Ishikawa (cell line): ENCODE measurements at regions not wholly inside any gene's neighbourhood (a gene's known extent, or its start where the extent isn't known, plus 50 kb on each side); places are given as distances from the start of the nearest gene placed in this dataset.

ENCODE experiments used
- CEBPB ChIP-seq: IDR thresholded peaks from 2 replicates; pipeline ENCODE4 v1.6.1; 2012
- CREB1 ChIP-seq: IDR thresholded peaks from 2 replicates; pipeline ENCODE4 v1.6.1; 2012; ENCODE audit warnings: low read depth
- EGR1 ChIP-seq: IDR thresholded peaks from 2 replicates; pipeline ENCODE4 v1.6.1; 2012
- EP300 ChIP-seq: IDR thresholded peaks from 2 replicates; pipeline ENCODE4 v1.6.1; 2012; ENCODE audit warnings: borderline replicate concordance
- FOXM1 ChIP-seq: IDR thresholded peaks from 2 replicates; pipeline ENCODE4 v1.6.1; 2012; ENCODE audit warnings: low read depth, borderline replicate concordance
- NFIC ChIP-seq: IDR thresholded peaks from 2 replicates; pipeline ENCODE4 v1.6.1; 2012
- RAD21 ChIP-seq: IDR thresholded peaks from 2 replicates; pipeline ENCODE4 v1.6.1; 2012; ENCODE audit warnings: low read depth
- TAF1 ChIP-seq: IDR thresholded peaks from 2 replicates; pipeline ENCODE4 v1.6.1; 2012; ENCODE audit warnings: low read depth, mild to moderate bottlenecking
- TCF12 ChIP-seq: IDR thresholded peaks from 2 replicates; pipeline ENCODE4 v1.6.1; 2012; ENCODE audit warnings: low read depth
- TEAD4 ChIP-seq: IDR thresholded peaks from 2 replicates; pipeline ENCODE4 v1.6.1; 2012
- YY1 ChIP-seq: IDR thresholded peaks from 2 replicates; pipeline ENCODE4 v1.6.1; 2012; ENCODE audit warnings: low read depth
- ZBTB7A ChIP-seq: IDR thresholded peaks from 2 replicates; pipeline ENCODE4 v1.6.1; 2012; ENCODE audit warnings: low read depth
- TF ChIP-seq, protein P1 (sequence below): IDR thresholded peaks from 2 replicates; pipeline ENCODE4 v1.6.1; 2012
- TF ChIP-seq, protein P2 (sequence below): IDR thresholded peaks from 2 replicates; pipeline ENCODE4 v1.6.1; 2012; ENCODE audit warnings: low read depth, mild to moderate bottlenecking
- TF ChIP-seq, protein P3 (sequence below): IDR thresholded peaks from 2 replicates; pipeline ENCODE4 v1.6.1; 2012

DNA sequence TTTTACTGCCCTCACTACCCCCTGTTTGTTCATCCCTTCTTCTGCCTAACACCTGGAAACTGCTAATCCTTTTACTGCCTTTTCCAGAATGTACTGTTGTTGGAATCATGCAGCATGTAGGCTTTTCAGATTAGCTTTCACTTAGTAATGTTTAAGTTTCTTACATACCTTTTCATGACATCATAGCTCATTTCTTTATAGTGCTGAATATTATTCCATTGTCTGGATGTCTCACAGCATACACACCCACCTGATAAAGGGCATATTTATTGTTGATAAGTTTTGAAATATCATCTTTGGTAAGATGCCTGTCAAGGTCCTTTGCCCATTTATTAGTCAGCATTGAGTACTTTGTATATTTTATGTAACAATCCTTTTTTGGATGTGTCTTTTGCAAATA is 588.2 kb upstream of the NRSN1 start:
- TF ChIP-seq, protein P1, sequence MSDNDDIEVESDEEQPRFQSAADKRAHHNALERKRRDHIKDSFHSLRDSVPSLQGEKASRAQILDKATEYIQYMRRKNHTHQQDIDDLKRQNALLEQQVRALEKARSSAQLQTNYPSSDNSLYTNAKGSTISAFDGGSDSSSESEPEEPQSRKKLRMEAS, result no peak
- no peak for TF ChIP-seq YY1
- no peak for TF ChIP-seq RAD21
- TF ChIP-seq ZBTB7A, result no peak
- no peak for TF ChIP-seq CREB1
- no peak for TF ChIP-seq EP300
- no peak for TF ChIP-seq CEBPB
- no peak for TF ChIP-seq TCF12
- no peak for TF ChIP-seq EGR1
- no peak for TF ChIP-seq FOXM1
- no peak for TF ChIP-seq TAF1
- TF ChIP-seq, protein P2, sequence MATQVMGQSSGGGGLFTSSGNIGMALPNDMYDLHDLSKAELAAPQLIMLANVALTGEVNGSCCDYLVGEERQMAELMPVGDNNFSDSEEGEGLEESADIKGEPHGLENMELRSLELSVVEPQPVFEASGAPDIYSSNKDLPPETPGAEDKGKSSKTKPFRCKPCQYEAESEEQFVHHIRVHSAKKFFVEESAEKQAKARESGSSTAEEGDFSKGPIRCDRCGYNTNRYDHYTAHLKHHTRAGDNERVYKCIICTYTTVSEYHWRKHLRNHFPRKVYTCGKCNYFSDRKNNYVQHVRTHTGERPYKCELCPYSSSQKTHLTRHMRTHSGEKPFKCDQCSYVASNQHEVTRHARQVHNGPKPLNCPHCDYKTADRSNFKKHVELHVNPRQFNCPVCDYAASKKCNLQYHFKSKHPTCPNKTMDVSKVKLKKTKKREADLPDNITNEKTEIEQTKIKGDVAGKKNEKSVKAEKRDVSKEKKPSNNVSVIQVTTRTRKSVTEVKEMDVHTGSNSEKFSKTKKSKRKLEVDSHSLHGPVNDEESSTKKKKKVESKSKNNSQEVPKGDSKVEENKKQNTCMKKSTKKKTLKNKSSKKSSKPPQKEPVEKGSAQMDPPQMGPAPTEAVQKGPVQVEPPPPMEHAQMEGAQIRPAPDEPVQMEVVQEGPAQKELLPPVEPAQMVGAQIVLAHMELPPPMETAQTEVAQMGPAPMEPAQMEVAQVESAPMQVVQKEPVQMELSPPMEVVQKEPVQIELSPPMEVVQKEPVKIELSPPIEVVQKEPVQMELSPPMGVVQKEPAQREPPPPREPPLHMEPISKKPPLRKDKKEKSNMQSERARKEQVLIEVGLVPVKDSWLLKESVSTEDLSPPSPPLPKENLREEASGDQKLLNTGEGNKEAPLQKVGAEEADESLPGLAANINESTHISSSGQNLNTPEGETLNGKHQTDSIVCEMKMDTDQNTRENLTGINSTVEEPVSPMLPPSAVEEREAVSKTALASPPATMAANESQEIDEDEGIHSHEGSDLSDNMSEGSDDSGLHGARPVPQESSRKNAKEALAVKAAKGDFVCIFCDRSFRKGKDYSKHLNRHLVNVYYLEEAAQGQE, result no peak
- TF ChIP-seq, protein P3, sequence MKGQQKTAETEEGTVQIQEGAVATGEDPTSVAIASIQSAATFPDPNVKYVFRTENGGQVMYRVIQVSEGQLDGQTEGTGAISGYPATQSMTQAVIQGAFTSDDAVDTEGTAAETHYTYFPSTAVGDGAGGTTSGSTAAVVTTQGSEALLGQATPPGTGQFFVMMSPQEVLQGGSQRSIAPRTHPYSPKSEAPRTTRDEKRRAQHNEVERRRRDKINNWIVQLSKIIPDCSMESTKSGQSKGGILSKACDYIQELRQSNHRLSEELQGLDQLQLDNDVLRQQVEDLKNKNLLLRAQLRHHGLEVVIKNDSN, result no peak
- TF ChIP-seq NFIC, result no peak
- TF ChIP-seq TEAD4, result no peak

DNA sequence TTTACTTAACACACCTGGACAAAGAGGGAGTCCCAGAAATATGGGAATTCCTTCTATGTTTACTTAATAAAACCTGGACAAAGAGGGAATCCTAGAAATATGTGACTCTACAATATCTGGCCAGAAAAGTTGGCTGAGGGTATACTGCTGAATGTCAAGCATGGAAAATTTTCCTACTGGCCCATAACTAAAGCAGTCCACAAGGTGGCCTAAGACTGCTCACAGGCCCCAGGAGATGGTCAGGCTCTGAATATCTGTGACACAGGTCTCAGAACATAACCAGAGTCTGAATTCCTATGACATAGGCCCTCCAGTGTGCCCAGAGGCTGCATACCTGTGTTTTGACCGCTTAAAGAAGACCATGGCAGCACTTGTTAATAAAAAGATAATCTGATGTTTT is 578.2 kb upstream of the NRSN1 start:
- TF ChIP-seq FOXM1, result no peak
- TF ChIP-seq, protein P2, result no peak
- no peak for TF ChIP-seq EP300
- no peak for TF ChIP-seq NFIC
- TF ChIP-seq RAD21, result no peak
- TF ChIP-seq, protein P1, result no peak
- TF ChIP-seq, protein P3, result no peak
- TF ChIP-seq TEAD4, result no peak
- no peak for TF ChIP-seq ZBTB7A
- no peak for TF ChIP-seq CEBPB

DNA sequence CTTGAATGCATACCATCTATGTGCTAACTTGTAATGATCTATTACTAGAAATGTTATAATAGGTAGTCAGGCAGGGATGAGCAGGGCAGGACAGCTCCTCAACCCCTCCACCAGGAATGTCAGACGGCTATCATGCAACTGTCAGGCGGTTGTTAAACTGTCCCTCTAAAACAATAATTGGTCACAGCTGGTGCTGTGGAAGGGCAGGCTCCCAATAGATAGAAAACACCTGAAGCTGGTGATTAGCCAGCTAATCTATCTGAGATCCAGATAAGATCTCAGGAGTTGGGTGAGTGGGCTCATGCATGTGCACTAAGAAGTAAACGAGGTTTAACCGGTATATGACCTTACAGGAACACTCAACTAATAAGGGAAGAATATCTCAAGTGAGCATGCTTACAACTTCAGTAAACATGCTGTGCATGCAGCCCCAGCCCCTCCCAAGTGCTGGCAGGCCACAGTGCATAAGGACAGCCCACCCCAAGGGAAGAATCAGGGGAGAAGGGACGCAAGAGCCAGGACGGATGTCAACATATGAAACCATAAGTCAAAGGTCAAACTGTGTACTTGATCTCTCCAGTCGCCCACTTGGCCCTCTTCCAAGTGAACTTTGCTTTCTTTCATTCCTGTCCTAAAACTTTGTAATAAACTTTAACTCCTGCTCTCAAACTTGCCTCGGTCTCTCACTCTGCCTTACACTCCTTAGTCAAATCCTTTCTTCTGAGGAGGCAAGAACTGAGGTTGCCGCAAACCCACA is 566.2 kb upstream of the NRSN1 start:
- no peak for TF ChIP-seq YY1
- TF ChIP-seq, protein P2, result no peak
- TF ChIP-seq TAF1, result no peak
- no peak for TF ChIP-seq EP300
- TF ChIP-seq EGR1, result no peak
- TF ChIP-seq ZBTB7A, result no peak
- no peak for TF ChIP-seq CREB1
- no peak for TF ChIP-seq FOXM1

DNA sequence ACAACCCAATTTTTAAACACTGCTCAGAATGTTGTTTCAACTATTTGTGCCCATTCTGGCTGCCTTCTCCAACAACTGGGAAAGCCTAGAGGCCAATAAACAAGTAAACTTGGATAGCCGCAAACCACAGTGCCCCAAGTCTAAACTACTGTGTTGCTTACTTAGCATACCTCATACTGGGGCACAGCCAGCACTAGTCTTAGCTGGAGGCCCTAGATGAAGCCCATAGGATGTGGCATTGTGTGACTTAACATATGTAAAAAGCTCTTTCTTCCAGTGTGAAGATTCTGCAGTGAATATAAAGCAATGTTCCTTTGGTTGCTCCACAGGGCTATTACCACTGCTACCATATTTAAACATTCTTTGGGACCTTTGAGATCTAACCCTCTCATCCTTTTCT is 564.3 kb upstream of the NRSN1 start:
- TF ChIP-seq, protein P1, result no peak
- TF ChIP-seq ZBTB7A (no peak), FOXM1 (no peak), TAF1 (no peak), EP300 (no peak), YY1 (no peak), CEBPB (no peak), NFIC (no peak)
- TF ChIP-seq, protein P2, result no peak
- TF ChIP-seq, protein P3, result no peak
